ENCODE measurements at regions not wholly inside any gene's neighbourhood (a gene's known extent, or its start where the extent isn't known, plus 50 kb on each side); places are given as distances from the start of the nearest gene placed in this dataset.

GRCh38 chr22:49177666-49178065 is 650.0 kb downstream of the BRD1 start:
- DNase-seq: no peak

DNA sequence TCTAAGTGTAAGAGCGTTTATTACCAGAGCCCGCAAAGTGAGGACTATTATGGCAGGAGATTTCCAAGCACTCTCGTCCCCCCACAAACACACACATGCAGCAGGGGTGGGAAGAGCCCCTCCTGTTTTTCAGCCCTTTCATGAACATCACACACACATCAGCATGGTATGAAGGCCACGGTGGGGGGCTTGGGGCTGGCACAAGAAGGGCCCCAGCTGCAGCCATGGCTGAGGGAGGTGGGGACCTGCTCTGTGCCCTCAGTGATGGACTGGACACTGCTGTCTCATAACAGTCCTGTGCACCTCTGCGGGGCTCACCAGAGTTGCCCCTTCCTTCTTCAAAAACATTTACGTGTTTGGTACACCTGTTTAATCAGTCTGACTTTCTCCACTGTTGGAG is 650.7 kb downstream of the BRD1 start:
- DNase-seq: no peak

- no peak for DNase-seq
Observed at GRCh38 chr22:49170053-49170452, 657.6 kb downstream of the BRD1 start.

- no peak for DNase-seq
Observed at GRCh38 chr22:49169074-49169744, 658.5 kb downstream of the BRD1 start.

- DNase-seq: no peak
Observed at GRCh38 chr22:49168219-49168813, 659.4 kb downstream of the BRD1 start.

DNA sequence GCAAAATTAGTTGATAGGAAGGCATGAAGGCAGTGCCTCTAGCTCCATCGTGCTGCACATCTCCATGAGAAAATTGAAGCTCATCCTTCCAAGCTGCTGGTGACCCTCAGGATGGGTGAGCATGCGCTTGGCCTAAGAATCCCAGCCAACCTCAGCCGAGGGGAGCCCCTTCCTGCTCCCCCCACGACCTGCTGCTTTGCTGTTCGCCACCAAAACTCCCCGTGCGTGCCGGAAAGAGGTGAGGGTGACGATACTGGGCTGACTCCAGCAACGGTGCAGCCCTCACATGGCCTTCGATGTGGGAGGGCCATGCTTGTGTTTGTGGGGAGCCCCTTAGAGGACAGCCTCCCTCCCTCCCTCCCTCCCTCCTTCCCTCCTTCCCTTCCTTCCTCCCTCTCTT is 660.9 kb downstream of the BRD1 start:
- no peak for DNase-seq

DNA sequence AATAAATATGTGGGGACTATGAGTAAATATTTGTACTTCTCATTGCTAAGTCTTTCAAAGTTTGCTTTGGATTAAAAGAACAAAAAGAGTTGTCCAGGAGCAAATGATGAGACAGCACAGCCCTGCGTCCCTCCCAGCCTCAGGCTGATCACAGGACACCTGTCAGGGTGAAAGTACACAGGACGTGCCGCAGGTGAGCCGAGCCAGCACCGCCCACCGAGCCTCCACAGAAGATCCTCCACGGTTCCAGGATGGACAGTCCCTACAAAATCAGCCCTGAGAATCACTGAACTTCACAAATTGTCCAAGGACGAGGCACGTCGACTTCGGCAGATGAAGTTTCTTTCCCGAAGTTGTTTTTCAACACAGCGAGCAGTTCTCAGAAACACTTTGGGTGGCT is 661.5 kb downstream of the BRD1 start:
- no peak for DNase-seq

DNA sequence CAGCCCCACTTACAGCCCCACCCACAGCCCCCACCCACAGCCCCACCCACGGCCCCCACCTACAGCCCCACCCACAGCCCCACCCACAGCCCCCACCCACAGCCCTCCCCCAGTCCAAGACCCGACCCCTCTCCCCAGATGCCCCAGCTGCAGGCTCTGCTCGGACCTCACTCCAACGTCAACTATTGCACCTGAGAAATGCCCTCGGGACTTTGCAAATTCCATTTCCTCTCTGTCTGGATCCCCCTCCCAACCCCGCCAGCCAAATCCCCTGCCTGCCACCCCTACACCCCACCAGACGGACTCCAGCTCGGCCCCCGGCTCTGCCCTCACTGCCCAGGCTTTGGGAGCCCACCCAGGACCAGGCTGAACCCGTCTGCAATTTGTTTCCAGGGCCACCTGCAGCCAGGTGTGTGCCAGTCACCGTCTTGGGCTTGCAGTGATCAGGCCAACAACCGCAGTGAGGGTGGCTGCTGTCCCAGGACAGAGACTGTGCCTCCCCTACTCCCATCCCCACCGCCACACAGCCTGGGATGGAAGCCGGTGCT is 662.8 kb downstream of the BRD1 start:
- DNase-seq: no peak

DNA sequence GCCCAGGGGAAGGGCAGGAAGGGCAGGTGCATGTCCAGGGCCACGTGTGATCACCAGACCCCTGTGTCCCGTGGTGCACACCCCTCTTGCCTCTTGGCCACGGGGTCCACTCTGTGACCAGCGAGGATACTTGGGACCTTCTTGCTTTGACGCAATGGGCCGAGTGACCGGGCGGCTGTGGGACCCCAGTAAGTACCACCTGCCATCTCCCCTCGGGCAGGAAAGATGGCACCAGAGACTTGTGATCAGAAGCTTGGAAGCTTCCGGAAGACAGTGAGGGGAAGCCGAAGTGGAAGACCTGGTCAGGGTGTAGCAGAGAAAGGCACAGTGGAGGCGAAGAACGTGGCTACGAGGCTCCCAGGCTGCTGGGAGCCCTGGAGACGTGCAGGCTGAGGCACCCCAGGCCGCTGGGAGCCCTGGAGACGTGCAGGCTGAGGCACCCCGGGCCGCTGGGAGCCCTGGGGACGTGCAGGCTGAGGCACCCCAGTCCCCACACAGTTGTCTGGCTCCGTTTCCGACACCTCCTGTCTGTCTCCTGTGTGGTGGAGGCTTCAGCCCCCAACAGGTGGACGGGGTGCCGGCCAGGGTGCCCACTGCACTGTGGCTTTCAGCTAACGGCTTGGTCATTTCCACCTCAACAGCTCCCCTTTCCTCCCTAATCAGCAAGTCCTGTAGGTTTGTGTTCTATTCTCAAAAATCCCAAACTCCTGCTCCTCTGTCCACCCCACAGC is 663.5 kb downstream of the BRD1 start:
- DNase-seq: no peak

- DNase-seq: no peak
Observed at GRCh38 chr22:49163258-49163959, 664.3 kb downstream of the BRD1 start.

GRCh38 chr22:49162841-49163240 is 664.8 kb downstream of the BRD1 start:
- no peak for DNase-seq

- no peak for DNase-seq
Observed at GRCh38 chr22:49161002-49161850, 666.4 kb downstream of the BRD1 start.

DNA sequence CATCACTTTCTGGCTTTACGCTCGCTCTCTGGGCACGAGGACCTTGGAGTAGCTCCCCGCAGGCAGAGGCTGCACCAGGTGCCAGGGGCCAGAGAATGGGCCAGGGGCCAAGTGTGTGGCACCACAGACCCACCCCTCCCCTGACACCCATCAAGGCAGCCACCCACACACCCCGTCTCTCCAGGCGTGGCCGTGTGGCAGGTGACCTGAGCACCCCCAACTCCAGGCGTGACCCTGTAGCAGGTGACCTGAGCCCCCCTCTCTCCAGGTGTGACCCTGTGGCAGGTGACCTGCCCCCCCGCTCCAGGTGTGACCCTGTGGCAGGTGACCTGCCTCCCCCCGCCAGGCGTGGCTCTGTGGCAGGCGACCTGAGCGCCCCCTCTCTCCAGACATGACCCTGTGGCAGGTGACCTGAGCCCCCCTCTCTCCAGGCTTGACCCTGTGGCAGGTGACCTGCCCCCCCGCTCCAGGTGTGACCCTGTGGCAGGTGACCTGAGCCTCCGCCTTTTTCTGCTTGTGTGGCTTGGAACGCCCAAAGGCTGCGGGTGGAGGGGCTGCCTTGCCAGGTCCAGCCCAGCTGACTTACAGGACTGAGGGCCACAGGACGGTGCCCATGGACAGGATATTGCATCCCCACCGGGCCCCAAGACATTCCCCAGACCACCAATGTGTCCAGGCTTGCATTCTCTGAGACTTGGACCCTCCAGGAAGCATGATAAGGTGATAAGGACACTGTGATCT is 667.2 kb downstream of the BRD1 start:
- no peak for DNase-seq

- DNase-seq: no peak
Observed at GRCh38 chr22:49159711-49160110, 668.0 kb downstream of the BRD1 start.

DNA sequence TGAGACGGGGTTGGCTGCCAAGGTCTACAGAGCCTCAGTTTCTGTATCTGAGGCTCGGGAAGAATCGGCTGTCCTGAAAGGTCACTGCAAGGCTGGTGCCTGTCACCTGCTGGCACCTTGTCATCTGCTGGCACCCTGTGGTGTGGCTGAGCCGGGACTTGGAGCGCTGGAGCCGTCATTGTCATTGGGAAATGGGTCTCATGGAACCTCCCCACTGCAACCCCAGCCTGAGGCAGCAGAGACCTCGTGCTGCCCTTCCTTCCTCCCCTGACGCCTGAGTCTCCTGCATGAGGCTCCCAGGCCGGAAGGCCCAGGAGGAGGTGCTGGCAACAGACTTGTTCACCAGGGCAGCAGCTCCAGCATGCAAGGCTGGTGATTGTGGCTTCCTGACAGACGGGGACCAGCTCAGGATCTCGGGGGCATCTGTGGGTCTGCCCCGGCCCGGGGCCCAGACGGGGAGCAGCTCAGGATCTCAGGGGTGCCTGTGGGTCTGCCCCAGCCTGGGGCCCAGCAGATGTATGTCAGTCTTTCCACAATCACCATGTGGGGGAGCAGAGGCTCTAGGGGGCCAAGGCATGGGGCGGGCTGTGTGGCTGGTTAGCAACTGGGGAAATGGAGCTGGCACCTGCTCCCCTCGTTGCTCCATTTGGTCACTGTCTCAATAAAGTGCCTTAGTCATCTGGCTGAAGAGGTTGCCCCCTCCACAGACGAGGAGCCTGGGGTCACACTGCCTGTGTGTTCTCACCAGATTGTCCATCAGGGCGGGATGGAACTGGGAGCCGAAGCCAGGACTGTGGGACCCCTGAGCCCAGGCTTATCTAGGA is 668.7 kb downstream of the BRD1 start:
- DNase-seq: no peak

DNA sequence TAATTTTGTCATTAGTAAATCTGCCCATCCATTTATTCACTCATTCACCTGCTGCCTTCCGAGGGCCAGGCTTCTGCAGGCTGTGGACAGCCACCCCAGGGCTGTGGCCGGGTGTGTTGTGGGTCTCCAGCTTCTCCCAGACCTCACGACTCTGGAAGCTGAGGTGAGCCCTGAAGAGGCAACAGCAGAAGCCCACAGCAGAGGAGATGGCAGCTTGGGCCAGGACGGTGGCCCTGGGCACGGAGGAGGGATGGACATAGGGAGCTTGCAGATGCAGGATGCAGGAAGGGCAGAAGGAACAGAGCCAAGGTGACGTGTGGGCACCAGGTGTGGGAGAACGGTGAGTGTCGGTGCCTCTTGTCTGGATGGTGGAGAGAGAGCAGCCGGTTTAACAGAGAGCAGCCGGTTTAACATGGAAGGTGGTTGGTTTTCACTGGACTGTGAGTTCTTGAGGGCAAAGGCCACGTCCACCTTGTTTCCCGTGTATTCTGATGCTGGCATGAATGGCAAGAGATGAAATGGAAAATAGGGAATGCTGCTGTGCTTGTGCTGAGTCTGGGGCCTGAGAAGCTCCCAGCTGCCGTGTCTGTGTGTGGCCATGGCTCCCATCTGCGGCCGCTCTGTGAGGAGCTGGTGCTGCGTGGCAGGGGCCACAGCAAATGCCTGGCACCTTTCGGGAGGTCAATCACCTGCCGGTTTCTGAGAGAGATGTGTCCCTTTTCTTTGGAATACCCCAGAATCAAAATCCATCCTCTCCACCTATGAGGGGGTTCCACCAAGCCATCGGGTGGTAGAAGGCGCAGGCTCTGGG is 669.9 kb downstream of the BRD1 start:
- DNase-seq: no peak

DNA sequence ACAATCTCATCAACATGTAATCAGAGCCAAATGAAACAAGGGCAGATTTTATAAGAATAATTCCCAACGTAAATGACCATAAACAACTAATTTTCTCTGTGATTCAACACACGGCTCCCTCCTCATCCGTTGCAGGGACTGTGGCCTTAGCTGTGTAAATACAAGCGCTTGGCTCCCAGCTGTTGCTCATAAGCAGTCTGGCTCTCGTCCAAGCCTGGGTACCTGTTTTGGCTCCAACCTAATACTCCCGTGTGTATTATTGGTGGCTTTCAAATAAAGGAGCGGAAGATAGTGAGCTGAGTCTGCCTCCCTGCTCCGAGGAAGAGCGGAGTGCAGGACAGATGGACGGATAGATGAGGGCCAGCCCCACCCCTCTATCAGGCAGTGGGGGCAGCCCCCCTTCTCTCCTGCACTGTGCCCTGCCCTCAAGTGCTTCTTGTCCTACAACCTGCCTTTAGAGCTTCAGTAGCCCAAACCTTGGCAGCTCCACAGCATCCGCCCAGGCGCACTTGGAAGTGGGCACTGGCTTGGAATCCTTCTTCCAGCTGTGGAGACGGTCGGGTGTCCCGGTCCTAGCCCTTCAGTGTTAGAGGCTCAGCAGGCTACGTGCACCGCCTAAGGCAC is 670.9 kb downstream of the BRD1 start:
- no peak for DNase-seq

DNA sequence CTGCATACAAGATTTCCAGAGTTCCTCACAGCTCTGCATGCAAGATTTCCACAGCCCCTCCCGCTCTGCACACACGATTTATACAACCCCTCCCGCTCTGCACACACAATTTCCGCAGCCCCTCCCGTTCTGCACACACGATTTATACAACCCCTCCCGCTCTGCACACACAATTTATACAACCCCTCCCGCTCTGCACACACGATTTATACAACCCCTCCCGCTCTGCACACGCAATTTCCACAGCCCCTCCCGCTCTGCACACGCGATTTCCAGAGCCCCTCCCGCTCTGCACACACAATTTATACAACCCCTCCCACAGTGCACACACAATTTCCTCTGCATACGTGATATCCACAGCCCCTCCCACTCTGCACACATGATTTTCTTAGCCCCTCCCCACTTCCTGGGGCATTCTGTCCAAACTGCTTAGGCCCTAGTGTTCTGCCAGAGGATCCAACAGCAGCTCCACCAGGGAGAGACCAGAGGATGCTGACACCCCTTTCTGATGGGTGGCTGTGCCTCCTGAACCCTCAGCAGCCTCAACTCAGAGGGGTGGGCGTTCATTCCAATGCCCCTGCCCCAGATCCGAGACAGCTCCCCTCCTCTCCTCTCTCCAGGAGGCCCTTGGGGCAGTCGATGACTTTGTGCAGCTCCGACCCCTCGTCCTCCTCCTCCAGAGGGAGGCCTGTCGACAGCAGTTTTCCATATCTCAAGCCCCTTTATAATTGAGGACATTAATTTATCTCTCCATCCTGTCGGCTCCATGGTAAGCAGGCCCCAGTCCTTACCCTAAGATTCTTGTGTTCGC is 671.7 kb downstream of the BRD1 start:
- no peak for DNase-seq
